IgD-negative memory B cell (primary cell): ENCODE measurements at regions not wholly inside any gene's neighbourhood (a gene's known extent, or its start where the extent isn't known, plus 50 kb on each side); places are given as distances from the start of the nearest gene placed in this dataset.
"Not testable (repeated sequence)": the region's sequence is repeated elsewhere in the genome, so short reads cannot be mapped to it uniquely, and the experiment has no call there.

Experiments
- H3K27ac Mint-ChIP-seq, 3 donors: one replicate each; pipeline ENCODE4 v1.8.0; 2020 to 2022; ENCODE audit warnings: mild to moderate bottlenecking in 3 of 3, mixed read lengths in 3 of 3, moderate library complexity in 1 of 3
- H3K27me3 Mint-ChIP-seq: one replicate; pipeline ENCODE4 v1.8.0; 2021; ENCODE audit warnings: mixed read lengths
- H3K36me3 Mint-ChIP-seq: one replicate; pipeline ENCODE4 v1.8.0; 2020; ENCODE audit warnings: mild to moderate bottlenecking, mixed read lengths
- H3K4me1 Mint-ChIP-seq, 3 donors: one replicate each; pipeline ENCODE4 v1.8.0; 2020 to 2022; ENCODE audit warnings: mixed read lengths in 3 of 3, mild to moderate bottlenecking in 1 of 3
- H3K4me3 Mint-ChIP-seq, 4 donors: one replicate each; pipeline ENCODE4 v1.8.0; 2020 to 2022; ENCODE audit warnings: mild to moderate bottlenecking in 4 of 4, mixed read lengths in 4 of 4, moderate library complexity in 3 of 4
- H3K9me3 Mint-ChIP-seq, 3 donors: one replicate each; pipeline ENCODE4 v1.8.0; 2020 to 2021; ENCODE audit warnings: mixed read lengths in 3 of 3, mild to moderate bottlenecking in 1 of 3

DNA sequence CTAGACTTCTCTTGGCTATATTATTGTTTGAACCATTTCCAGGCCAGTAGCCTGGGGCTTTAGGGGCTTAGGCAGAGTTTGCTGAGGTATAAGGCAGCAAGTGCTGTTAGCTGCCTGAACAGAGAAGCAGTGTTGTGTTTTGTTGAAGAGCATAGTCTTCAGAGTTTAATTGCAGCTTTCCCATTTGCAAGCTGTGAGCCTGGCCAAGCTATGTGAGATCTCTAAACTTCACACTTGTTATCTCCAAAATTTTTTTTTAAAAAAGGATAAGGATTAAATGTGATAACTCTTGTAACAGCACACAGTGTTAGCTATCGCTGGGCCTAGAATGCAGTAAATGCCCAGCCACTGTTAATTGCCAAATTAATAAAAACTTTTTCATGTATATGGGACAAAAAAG, 782.4 kb downstream of the REEP3 start:
- H3K4me3 Mint-ChIP-seq = no peak overlapping the region
- no peak overlapping the region for H3K27ac Mint-ChIP-seq
- H3K4me1 Mint-ChIP-seq = peaks cover 0 to 2% (median 0%) of the 10 kb centered on the region in 3 donors
- no peaks in the 10 kb centered on the region for H3K9me3 Mint-ChIP-seq
- no peaks in the 10 kb centered on the region for H3K36me3 Mint-ChIP-seq
- H3K27me3 Mint-ChIP-seq = no peaks in the 10 kb centered on the region

DNA sequence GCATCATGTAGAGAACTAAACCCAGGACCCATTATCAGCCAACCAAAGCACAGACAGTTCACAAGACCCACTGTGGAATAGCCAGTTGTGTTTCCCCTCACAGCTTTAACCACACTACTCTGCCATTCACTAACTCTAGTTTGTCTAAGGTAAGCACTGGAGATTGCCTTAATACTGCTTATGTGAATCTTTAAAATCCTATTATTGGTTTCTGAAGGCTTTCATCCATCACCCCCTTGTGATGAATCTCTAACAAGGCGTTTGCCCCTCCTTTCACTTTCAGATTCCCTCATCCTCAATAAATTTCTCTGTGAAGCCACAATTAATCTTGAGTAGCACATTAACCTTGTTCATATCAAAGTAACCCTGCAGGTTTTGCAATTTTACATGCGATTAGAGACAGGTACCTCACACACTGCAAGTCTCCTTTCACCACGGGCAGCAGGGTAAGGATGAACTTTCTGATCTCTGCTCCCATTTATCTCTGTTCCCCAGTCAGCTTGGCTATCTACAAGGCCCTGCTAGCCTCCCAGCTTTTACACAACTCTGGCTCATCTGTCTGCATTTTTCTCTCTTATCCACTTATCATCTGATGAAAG, 785.6 kb downstream of the REEP3 start:
- Mint-ChIP-seq H3K27me3 (no peaks in the 10 kb centered on the region), H3K4me3 (no peak overlapping the region), H3K36me3 (no peaks in the 10 kb centered on the region), H3K4me1 (peaks cover 0 to 2% (median 0%) of the 10 kb centered on the region in 3 donors), H3K27ac (no peak overlapping the region), H3K9me3 (peaks cover 0 to 3% (median 0%) of the 10 kb centered on the region in 3 donors)

DNA sequence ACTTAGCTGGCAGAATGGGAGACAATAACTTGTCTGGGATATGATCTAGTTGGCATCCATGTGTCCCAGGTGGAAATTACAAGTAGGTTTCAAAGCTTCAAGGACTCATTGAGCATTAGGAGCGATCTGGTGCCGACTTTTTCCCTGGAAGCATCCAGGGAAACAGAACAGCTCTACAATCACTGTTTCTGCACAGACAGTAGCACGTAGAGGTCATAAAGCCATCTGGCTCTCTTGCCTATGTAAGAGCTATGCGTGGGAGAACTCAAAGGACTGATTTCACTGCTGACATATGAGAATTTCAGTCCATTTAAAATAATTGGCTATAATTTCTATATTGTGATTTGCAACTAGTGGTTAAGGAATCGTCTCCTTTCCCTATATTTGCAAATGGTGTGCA, 791.7 kb downstream of the REEP3 start:
- Mint-ChIP-seq H3K27ac (no peak overlapping the region), H3K4me3 (no peak overlapping the region), H3K27me3 (no peaks in the 10 kb centered on the region), H3K36me3 (no peaks in the 10 kb centered on the region), H3K4me1 (no peaks in the 10 kb centered on the region), H3K9me3 (peaks cover 0 to 3% (median 0%) of the 10 kb centered on the region in 3 donors)

DNA sequence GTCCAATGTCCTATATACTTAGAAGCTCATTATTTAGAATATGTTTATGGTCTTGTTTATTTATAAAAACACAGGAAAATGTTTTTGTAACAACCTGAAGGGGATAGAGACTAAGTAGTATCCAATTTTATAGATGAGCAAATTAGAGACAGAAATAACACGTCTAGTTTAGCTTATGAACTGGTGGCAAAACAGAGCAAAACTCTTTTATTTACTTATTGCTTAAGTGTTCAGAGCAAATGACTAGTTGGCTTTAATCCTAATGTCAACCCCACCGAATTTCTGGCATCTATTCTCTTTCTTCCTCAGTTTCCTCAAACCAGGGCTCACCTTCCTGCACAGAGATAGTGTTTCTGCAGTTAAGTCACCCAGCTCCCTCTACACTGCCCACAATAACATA, 792.8 kb downstream of the REEP3 start:
- no peaks in the 10 kb centered on the region for H3K36me3 Mint-ChIP-seq
- peaks cover 0 to 3% (median 0%) of the 10 kb centered on the region in 3 donors for H3K9me3 Mint-ChIP-seq
- H3K4me3 Mint-ChIP-seq = no peak overlapping the region
- H3K27me3 Mint-ChIP-seq = no peaks in the 10 kb centered on the region
- no peak overlapping the region for H3K27ac Mint-ChIP-seq
- no peaks in the 10 kb centered on the region for H3K4me1 Mint-ChIP-seq

DNA sequence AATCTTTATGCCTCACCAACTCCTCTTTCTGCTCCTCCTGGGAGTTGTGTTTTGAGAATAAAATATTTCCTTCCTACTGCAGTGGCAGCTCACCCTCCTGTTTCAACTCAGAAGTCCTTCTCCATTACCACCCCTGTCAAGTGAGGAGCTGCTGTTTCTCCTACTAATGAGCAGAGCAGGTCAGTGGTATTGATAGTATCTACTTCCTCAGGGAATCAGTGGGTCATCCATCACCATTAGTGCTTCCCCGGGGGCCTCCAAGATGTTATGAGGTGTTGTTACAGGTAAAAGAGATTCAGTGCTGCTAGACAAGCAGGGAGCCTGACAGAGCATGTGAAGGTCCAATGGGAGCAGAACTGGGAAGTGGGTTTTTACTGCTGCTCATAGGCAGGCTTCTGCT, 795.2 kb downstream of the REEP3 start:
- Mint-ChIP-seq H3K9me3 (no peaks in the 10 kb centered on the region), H3K27ac (no peak overlapping the region), H3K4me3 (no peak overlapping the region), H3K4me1 (no peaks in the 10 kb centered on the region), H3K36me3 (no peaks in the 10 kb centered on the region), H3K27me3 (no peaks in the 10 kb centered on the region)

DNA sequence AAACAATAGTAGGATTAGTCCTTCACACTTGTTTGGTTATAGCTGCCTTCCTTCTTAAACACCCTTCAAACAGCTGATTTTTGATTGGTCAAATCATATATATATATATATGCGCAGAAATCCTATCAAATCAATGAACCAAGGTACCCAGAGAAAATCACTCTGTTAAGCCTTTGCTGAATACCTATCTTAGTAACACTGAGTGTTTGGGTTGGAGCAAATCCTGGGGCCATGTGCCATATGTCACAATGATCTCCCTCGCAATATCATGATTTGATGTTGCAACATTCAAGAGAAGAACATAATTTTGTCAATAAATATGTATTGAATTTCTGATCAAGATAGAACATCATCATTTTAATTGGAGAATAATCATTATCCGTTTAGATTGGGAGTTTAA, 795.6 kb downstream of the REEP3 start:
- Mint-ChIP-seq H3K9me3 (no peaks in the 10 kb centered on the region), H3K27me3 (no peaks in the 10 kb centered on the region), H3K27ac (no peak overlapping the region), H3K4me1 (no peaks in the 10 kb centered on the region), H3K4me3 (no peak overlapping the region), H3K36me3 (no peaks in the 10 kb centered on the region)

DNA sequence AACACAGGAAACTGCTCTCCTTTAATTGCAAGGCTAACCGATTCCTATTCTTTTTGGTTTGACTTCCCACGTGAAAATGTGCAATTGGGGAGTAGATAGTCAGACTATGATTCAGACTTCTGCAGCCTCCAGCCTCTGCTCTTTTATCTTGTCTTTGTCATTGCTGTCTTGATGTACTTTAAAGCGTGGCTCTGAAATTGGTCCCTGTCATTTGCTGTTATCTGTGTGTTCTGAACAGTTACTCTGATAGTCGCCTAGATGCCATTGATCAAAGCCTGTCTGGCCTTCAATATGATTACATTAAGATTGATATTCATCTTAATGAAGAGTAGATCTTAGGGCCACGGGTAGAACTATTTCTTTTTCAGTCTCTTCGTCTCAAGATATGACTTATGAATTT, 799.2 kb downstream of the REEP3 start:
- Mint-ChIP-seq H3K4me3 (no peak overlapping the region), H3K9me3 (no peaks in the 10 kb centered on the region), H3K4me1 (no peaks in the 10 kb centered on the region), H3K36me3 (no peaks in the 10 kb centered on the region), H3K27ac (no peak overlapping the region), H3K27me3 (no peaks in the 10 kb centered on the region)

DNA sequence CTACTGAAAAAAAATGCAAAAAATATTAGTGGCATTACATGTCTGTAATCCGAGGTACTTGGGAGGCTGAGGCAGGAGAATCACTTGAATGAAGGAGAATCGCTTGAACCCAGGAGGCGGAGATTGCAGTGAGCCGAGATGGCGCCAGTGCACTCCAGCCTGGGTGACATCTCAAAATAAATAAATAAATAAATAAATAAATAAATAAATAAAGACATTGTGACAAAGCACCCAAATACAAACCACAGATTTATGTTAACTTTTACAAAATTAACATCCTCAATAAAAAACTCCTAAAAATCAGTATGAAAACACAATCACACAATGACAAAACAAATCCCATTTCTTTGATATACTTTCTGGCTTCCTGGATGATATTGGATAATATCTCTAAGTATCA, 808.3 kb downstream of the REEP3 start:
- Mint-ChIP-seq H3K27me3 (no peaks in the 10 kb centered on the region), H3K4me3 (no peak overlapping the region), H3K4me1 (no peaks in the 10 kb centered on the region), H3K36me3 (no peaks in the 10 kb centered on the region), H3K27ac (no peak overlapping the region), H3K9me3 (peaks cover 4 to 6% (median 5%) of the 10 kb centered on the region in 3 donors)

DNA sequence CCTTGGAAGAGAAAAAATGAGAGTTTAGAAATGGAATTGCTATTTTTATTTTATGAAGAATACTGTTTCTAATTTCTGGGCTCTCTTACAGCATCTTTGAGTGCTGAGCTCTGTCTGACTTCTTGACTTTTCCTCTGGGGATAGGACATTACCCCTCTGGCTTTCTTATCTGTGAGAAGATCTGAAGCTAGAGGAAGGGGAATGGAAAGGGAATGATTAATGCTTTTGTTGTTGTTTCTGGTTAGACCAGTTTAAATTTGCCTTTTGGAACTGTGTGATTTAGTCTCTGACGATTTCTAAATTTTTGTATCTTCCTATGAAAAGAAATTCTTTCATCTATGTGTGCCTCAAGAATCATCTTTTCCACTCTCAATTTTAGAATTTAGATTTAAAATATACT, 811.4 kb downstream of the REEP3 start:
- Mint-ChIP-seq H3K4me3 (no peak overlapping the region), H3K4me1 (no peaks in the 10 kb centered on the region), H3K27ac (no peak overlapping the region), H3K27me3 (no peaks in the 10 kb centered on the region), H3K36me3 (no peaks in the 10 kb centered on the region), H3K9me3 (peaks cover 0 to 6% (median 0%) of the 10 kb centered on the region in 3 donors)

DNA sequence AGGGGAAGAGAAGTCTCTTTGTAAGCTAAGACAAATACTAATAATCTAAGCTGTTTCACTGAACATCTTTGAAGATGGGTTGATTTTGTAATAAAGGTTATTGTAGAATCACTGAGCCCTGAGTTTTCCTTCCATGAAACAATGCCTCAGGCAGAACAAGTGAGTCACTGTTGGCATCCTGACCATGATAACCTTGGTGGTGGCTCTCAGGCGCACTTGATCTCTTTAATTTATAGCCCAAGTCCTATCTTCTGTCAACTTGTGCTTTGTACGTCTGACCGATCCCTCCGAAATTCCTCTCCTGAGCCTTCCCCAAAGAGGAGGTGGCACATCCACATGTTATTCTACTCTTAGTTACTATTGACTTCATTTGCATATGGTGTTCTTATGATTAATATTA, 812.9 kb downstream of the REEP3 start:
- Mint-ChIP-seq H3K9me3 (peaks cover 0 to 6% (median 0%) of the 10 kb centered on the region in 3 donors), H3K27ac (no peak overlapping the region), H3K4me1 (no peaks in the 10 kb centered on the region), H3K27me3 (no peaks in the 10 kb centered on the region), H3K36me3 (no peaks in the 10 kb centered on the region), H3K4me3 (no peak overlapping the region)

DNA sequence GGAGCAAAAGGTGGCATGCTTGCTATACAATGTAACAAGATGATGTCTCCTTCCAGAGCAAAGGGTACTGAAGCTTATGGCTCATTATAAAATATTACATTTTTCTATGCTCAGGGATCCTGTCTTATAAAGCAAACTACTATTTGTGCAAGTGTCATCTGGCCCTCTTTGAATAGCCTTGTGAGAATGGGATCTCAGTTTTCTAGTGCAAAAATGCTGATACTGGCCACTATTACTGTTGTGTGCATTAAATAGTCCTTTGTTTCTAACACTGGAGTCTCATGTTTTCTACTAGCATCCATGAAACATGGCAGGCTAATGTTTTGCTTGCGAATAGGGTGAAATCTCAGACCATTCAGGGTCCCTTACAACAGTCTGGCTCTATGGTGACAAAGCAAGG, 823.0 kb downstream of the REEP3 start:
- Mint-ChIP-seq H3K27me3 (no peaks in the 10 kb centered on the region), H3K4me3 (no peak overlapping the region), H3K36me3 (no peaks in the 10 kb centered on the region), H3K4me1 (no peaks in the 10 kb centered on the region), H3K27ac (no peak overlapping the region), H3K9me3 (peaks cover 0 to 6% (median 3%) of the 10 kb centered on the region in 3 donors)

DNA sequence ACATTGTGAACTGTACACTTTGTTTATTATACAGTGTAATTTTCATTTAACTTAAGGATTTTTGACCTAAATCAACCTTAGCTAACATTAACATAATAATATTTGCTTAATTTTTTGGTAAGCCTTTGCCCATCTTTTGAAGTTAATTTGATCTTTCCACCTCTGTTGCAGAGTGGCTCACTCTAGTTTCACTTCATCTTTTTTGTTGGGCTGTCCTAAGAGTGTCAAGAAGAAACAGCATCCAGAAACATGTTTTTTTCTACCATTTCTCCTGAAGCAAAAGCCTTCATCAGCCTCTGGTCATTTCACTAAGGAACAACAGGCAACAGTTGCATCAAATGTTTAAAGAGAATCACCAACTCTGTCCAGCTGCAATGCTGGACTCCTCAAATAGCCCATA, 824.7 kb downstream of the REEP3 start:
- H3K36me3 Mint-ChIP-seq = no peaks in the 10 kb centered on the region
- H3K9me3 Mint-ChIP-seq = peaks cover 0 to 6% (median 3%) of the 10 kb centered on the region in 3 donors
- no peak overlapping the region for H3K4me3 Mint-ChIP-seq

DNA sequence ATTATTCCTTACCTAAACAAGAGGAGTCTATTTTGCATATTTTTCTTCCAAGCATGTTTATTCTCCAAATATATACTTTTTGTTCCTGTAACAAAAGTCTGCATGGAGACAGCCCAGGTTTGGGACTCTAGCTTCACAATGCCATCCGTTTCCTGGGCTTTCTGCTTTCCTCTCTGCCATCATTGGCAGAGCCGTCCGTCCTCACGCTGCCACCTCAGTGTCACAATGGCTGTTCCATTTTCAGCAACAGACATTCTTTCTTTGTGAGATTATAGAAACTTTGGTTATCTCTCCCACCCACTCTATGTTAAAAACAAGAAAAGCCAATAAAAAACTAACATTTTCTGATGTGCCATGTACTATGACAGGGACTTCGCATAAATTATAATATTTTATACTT, 825.2 kb downstream of the REEP3 start:
- no peak overlapping the region for H3K27ac Mint-ChIP-seq
- H3K27me3 Mint-ChIP-seq = no peaks in the 10 kb centered on the region
- peaks cover 0 to 4% (median 3%) of the 10 kb centered on the region in 3 donors for H3K9me3 Mint-ChIP-seq
- H3K4me3 Mint-ChIP-seq = no peak overlapping the region
- no peaks in the 10 kb centered on the region for H3K4me1 Mint-ChIP-seq
- H3K36me3 Mint-ChIP-seq = no peaks in the 10 kb centered on the region

More for the DNA sequence above, 824.7 kb downstream of the REEP3 start:
- H3K27ac Mint-ChIP-seq = no peak overlapping the region
- no peaks in the 10 kb centered on the region for H3K27me3 Mint-ChIP-seq
- no peaks in the 10 kb centered on the region for H3K4me1 Mint-ChIP-seq

DNA sequence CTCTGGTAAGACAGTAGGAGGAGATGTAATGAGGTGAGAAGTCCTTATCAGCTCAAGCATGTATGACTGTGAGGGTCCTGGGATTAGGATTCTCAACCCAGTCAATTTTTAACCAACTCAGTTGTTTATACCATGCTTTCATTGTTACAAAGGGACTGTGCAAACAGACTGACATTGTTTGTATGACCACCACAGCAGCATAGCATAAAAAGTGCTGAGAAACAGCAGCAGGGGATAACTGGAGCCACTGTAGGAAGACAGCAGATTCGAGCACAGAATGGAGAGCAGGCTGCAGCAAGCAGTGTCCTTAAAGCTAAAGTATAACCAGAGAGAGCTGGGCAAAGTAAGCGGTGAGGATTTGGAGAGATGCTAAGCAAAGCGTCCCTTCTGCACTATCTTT, 829.5 kb downstream of the REEP3 start:
- no peak overlapping the region for H3K4me3 Mint-ChIP-seq
- H3K27me3 Mint-ChIP-seq = no peaks in the 10 kb centered on the region
- peaks cover 0 to 10% (median 1%) of the 10 kb centered on the region in 3 donors for H3K9me3 Mint-ChIP-seq
- no peaks in the 10 kb centered on the region for H3K36me3 Mint-ChIP-seq
- no peak overlapping the region for H3K27ac Mint-ChIP-seq
- no peaks in the 10 kb centered on the region for H3K4me1 Mint-ChIP-seq

DNA sequence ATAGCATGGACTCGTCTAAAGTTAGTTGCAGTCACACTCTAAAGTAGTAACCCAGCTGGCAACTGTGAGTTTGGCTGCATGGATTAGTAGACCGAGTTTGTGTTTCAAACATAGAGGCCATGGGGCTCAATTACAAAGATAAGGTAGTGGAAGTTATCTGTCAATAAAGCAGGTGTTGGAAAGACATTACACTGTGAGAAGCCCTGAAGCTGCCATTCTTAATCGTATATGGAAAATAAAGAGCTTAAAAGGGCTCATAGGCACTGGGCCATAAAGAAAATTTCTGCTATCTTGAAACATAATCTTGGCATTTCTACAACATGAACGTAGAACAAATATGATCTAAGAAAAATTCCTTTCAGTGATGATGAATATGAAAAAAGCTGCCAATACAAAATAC, 837.7 kb downstream of the REEP3 start:
- H3K27me3 Mint-ChIP-seq = no peaks in the 10 kb centered on the region
- H3K27ac Mint-ChIP-seq = no peak overlapping the region
- no peak overlapping the region for H3K4me3 Mint-ChIP-seq
- H3K9me3 Mint-ChIP-seq = peaks cover 3 to 8% (median 4%) of the 10 kb centered on the region in 3 donors
- no peaks in the 10 kb centered on the region for H3K36me3 Mint-ChIP-seq
- H3K4me1 Mint-ChIP-seq = no peaks in the 10 kb centered on the region

DNA sequence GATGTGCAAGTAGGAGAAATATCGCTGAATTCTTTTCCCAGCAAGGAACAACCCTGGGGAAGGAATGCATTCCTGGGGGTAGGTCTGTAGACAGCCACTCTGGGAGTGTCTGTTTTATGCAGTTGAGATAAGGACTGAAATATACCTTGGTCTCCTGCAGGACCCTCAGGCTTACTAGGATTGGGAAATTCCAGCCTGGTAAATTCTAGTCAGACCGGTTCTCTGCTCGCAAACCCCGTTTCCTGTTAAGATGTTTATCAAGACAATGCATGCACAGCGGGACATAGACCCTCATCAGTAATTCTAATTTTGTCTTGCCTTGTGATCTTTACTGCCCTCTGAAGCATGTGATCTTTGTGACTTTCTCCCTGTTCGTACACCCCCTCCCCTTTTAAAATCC, 839.0 kb downstream of the REEP3 start:
- H3K9me3 Mint-ChIP-seq, H3K27me3 Mint-ChIP-seq, H3K4me1 Mint-ChIP-seq, H3K36me3 Mint-ChIP-seq, H3K27ac Mint-ChIP-seq, H3K4me3 Mint-ChIP-seq: not testable (repeated sequence)

DNA sequence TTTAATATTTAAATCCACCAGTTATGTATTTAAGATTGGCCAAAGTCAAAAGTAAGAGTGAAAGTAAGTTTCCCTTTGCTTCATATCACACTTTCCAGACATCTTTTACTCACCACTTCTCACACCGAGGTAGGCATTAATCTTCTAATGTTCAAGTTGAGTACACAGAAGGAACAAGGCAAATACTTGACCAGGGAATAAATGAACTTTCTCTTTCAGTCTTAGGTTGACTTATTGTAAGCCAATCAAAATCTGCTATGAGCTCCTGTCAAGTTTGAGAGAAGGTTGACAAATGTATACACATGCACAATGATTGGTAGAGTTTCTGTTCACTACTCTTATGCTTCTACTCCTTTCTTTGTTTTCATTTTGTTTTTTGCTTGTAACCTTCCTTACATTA, 842.5 kb downstream of the REEP3 start:
- Mint-ChIP-seq H3K36me3 (no peaks in the 10 kb centered on the region), H3K4me1 (no peaks in the 10 kb centered on the region), H3K4me3 (no peak overlapping the region), H3K27me3 (no peaks in the 10 kb centered on the region), H3K9me3 (peaks cover 3 to 5% (median 4%) of the 10 kb centered on the region in 3 donors), H3K27ac (no peak overlapping the region)
